GM18499 (cell line): ENCODE measurements at regions not wholly inside any gene's neighbourhood (a gene's known extent, or its start where the extent isn't known, plus 50 kb on each side); places are given as distances from the start of the nearest gene placed in this dataset.

Experiments used
- ATAC-seq: cut with Tn5 transposase; IDR thresholded peaks from one replicate; pipeline ENCODE4 v1.9.1; 2021; ENCODE audit warnings: moderate number of reproducible peaks; ENCODE audit not compliant: insufficient read depth, unreplicated experiment

DNA sequence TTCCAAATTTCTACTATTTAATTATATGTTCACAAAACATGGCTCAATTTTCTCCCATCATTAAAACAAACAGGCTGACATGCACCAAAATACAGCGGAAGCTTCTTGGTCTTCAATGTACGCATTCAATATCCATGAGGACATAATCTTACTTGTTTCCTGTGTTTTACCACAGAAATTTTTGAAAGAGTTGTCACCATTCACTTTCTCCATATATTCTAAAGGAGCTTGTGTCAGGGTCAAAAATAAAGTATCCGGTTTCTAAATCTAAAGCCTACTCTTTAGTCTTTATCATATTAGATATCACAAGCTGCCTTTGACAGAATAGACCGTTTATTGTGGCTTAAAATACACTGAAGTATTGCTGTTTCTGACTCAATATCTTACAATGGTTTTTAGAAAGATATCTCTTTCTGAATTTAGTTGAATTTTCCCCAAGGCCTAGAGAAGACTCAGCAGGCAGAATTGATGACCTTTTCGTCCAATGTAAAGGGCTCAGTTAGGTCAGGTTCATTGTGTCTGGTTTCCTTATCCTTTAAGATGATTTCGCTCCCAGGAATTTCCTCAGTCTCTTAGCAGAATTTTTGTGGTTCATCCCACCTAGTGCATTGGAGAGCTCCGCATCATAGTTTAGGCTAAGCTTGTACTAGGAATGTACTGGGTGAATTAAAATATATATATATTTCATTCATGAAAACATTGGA, 717.2 kb downstream of the NCAM2 start:
- no peak for ATAC-seq

DNA sequence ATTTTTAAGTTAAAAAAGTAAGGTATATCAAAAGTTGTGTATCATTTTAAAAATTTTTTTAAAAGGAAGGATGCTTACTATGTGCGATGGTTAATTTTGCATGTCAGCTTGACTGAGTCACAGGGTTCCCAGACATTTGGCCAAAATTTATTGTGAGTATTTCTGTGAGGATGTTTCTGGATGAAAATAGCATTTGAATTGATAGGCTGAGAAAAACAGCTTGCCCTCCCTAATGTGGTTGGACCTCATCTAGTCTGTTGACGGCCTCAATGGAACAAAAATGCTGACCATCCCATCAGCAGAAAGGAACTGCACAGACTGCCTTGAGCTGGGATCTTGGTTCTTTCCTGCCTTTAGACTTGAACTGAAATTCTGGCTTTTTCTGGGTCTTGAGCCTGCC, 724.5 kb downstream of the NCAM2 start:
- ATAC-seq, result no peak

DNA sequence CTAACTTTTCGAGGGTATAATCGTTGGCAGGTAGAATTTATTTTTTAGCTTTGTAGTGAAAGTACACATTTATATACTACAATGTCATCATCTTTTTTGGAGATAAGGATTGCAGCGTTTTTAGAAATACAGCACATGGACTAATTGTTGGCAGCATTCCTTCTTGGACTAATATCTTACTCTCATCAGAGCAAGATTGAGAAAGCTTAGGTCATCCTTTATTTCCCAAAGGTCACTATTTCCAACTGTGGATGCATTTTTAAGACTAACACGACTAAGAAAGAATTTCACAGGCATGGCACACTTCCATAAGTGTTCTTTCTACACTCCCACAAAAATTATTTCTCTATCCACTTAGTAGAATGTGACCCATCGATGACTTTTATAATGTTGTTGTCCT, 732.3 kb downstream of the NCAM2 start:
- ATAC-seq, result no peak

DNA sequence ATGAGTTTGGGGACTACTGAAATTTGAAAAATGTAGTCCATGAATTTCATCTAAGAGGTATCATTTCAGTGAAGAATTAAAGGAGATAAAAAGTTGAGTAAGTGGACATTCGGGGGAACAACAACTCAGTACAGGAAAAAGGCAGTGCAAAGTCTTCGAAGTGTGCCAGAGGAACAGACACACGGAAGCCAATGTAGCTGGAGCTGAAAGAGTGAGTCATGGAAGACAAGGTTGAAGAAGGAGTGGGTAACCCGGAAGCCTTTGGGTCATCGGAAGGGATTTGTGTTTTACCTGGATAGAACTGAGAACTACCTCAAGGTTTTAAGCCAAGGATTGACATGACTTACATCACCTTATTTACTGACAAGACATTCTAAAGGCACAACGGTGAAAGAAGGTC, 733.4 kb downstream of the NCAM2 start:
- no peak for ATAC-seq

DNA sequence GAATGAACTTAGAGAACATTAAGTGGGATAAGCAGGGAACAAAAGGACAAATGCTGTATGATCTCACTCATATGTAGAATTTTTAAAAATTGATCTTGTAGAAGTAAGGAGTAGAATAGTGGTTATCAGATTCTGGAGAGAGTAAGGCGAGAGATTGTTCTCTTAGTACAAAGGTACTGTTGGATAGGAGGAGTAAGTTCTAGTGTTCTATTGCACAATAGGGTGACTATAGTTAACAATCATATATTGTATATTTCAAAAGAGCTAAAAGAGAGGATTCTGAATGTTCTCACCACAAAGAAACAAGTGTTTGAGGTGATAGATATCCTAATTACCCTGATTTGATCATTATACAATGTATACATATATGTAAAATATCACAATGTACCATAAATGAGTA, 735.9 kb downstream of the NCAM2 start:
- ATAC-seq, result no peak

DNA sequence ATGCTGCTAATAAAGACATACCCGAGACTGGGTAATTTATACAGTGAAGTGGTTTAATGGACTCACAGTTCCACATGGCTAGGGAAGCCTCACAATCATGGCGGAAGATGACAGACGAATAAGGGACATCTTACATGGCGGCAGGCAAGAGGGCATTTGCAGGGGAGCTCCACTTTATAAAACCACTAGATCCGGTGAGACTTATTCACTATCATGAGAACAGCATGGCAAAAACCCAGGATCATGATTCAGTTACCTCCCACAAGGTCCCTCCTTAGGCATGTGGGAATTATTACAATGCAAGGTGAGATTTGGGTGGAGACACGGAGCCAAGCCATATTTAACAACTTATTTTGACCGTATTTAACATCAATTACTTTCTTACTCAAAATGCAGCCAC, 739.0 kb downstream of the NCAM2 start:
- no peak for ATAC-seq

DNA sequence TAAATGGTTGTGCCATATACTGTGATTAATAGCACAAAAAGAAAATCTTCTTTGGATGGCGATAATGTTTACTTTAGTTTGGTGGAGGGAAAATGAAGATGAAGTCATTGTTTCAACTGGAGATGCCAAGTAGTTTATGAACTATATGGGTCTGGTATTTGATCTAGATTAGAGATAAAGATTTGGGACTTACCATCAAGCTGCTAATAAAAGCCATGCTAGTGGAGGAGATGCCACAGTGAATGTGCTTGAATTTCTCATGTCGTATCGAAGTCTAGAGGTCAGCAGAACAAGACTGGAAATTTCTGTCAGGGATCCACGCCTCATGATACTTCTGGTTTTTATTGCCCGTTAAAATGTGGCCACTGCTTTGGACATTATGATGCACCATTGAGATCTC, 742.0 kb downstream of the NCAM2 start:
- no peak for ATAC-seq

DNA sequence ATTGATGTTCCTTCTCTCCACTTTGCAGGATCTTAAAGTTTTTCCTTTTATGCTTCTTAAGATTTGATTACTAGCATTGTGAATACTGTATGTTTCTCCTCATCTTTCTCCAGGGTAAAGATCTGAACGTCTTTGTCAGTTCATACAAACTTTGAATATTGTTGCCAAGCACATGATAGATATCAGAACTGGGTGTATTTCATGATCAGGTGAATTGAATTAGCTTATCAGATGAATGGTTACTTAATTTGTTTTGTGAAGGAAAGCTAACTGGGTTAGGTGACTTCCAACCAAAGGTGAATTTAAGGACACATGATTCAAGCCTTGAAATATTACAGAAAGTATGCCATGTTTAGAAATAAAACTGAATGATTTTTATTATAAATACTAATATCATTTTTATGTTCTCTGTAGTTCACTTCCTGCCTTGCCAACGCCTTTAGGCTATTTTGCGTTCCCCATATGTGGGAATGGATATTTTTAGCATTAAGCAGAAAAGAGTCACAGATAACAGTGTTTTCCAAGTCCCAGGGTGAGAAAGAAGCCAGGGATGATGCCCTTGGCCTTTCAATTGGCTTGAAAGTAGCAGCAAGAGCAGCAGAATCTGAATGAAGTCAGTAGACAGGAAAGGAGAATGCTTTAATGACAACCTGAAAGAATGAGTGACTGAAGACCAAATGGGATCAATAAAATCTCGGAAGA, 752.1 kb downstream of the NCAM2 start:
- no peak for ATAC-seq

DNA sequence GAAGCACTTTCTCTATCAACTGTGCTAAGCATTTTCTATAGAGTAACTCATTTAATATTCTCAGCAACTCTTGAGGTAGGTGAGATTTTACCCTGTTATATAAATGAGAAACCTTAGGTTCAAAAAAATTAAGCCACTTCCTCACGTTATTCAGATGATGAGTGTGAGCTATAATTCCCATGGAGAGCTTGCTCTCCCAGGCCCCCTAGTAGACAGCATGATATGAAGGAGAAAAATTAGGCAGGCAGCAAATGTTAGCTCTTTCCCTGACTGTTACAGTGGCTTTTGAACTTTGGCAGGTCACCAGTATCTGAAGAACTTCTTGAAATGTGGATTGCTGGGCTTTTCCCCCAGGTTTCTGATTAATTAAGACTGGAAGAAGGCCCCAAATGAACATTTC, 753.1 kb downstream of the NCAM2 start:
- no peak for ATAC-seq

DNA sequence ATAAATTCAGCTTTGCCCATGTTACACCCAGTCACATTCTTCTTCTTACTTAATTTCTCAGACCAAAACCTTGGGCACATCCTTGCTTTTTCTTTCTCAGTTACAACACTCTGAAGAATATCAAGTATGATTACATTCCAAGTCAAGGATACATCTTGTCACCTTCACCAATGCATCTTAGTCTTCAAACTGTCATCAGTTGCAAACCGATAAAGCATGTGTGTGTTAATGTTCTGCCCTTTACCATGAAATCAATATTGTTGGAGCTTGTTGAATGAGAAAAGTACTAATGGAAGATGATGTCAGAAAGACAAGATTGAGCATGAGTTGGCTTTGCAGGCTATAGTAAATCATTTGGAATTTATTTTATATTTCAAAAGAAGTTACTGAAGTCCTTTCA, 764.6 kb downstream of the NCAM2 start:
- no peak for ATAC-seq

DNA sequence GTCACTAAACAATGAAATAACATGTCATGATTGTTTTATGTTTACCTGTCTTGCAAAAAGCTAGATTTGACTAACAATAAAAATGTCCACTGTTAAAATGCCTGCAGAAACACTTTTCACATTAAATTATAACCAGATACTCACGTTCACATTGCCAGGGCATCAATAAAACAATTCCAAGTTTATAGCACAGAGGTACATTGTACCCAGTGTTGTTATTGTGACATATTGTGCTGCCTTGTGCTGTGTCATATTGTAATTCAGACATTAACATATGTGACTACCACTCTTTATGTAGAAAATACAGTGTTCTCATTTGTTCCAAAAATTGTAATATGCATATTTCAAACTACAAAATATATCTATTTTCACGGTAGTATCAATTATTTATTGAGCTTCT, 766.1 kb downstream of the NCAM2 start:
- no peak for ATAC-seq

DNA sequence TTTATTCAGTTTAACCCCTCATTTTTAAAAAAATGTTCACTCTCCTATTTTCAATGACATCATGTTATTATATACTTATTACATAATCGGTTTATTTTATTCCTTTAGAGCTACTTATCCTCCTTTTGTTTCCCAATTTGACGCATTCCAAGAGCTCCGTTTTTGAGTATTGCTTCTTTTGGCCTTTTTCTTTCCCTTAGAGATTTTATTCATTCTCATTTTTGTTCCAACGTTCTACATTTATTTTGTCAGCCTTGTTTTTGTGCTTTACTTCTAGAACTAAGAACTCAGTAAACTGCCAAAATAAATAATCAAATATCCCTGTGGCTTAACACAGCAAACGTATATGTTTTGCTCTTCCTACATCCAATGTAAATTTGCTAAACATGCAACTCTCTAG, 769.1 kb downstream of the NCAM2 start:
- ATAC-seq, result no peak

DNA sequence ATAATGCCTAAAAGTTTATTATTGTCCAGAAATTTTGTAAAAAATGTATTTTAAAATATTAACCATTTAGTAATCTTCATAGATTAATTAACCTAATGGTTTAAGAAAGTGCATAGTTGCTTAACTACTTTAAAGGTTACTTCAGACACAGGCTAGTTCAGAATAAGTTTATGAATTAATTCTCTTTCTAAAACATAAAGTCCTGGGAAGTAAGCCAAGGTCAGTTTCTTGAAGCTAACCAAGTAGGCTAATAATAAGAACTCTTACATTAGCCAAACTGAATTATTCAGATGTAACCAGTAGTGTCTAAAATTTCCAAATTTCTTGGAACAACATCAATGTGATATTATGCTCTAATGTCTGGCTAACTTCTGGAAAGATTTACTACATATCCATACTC, 790.4 kb downstream of the NCAM2 start:
- ATAC-seq, result no peak

DNA sequence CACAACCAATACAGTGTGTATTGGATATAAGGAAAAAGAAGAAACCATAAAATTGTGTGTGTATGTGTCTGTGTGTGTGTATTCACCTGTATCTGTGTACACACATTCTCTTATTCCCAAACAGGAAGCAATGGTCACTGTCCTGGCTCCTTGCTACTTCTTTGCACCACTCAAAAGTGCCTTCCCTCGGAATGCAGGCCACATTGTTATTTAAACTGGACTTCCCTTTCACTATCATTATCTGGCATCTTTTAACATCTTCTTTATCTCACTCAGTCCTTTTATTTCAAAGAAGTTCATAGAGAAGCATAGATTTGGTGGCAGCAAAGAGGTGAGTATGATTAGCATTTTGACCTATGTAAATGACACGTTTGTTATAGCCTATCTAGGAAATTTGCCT, 803.7 kb downstream of the NCAM2 start:
- ATAC-seq, result no peak

DNA sequence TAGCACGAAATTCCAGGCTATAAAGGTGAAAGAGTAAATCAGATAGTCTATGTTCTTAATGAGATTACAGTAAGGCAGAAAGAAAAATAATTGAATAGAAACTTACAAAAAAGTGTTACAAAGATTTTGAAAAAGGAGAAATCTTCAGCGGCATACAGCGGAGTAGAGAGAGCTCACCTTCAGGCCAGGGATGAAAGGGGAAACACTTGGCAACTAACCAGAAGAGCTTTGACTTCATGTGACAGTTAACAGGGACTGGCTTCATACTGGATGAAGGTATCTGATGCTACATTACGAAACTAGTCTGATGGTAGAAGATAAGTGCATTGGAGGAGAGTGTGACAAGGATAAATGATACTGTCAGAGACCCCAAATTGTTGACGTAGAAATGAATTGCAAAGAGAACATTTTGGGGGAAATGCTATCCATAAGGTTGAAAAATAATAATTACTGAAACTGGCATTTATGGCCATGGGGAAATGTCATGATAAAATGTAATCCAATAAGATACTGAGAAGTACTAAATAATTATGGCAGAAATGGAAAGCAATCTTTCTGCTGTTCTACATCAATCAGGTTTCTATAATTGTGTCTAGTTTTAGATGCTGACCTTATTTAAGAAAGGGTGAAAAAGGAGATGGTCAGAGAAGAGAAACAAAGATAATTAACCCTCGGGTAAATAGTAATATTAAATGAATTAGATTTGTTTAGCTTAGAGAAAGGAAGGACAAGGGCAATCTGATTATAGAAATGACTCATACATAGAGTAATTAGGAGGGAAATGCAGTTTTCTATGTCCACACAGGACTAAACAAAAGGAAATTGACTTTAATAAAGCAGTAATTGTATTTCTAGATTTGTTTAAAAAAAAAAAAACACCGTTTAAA, 808.7 kb downstream of the NCAM2 start:
- no peak for ATAC-seq

DNA sequence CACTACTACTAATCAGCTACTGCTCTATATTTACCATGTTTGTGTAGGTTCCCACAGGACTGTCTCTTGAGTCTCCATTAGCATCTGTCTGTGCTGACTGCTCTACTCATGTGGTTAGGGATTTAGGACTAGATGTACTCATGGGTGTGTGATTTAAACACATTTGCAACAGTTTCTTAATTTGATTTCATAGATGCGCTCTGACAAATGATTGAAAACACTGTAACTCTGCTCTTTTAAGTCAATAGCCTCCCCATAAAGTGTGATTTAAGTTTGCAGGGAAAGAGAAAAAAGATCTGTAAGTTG, 809.3 kb downstream of the NCAM2 start:
- ATAC-seq, result no peak

DNA sequence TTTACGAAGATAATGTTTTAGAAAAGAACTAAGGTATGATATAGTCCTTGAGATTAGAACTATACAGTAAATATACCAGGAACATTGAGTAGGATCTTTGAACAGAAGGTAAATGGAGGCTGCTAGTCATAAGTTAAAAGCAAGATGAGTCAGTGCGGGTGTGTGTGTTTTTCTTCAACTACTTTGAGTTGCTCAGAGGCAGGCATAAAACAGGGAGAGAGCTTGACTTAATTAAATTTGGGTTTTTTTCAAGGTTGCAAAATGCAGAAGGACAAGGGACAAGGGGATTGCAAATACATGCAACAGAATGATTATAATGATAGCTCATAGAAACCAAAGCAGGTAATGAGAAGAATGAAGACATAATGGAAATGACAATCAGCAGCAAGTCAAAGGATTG, 815.1 kb downstream of the NCAM2 start:
- no peak for ATAC-seq

DNA sequence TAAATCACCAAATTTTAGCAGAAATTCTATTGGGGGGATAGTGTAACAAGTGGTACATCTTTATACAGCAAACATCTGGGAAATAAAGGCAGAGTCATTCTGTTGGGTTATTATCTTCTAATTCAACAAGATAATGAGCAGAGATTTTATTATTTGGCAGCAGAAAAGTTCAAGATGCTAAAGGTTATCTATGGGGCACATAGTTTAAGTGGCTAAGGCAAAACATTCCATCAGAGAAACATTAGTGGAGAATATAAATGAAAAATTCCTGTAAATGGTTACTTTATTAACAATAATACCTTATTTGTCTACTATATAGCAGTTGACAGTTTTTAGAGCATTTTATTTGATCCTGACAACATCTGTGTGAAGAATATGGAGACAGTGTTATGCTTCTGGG, 815.7 kb downstream of the NCAM2 start:
- ATAC-seq, result no peak

DNA sequence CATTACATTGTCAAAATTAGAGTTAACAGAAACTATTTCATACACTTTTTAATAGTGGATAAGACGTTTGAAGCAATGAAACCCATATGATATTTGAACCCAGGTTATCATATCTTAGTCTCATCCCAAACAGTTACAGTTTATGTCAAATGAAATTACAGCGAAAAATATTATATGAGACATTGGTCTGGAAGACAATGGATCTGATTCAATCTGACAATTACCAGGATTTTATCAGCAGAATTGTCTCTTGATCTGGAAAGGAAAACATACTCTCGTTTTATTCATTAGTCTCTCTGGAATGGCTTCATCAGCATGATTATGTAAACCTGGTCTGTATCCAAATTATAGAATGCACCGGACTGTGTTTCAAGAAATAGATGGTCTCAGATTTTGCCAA, 818.6 kb downstream of the NCAM2 start:
- ATAC-seq, result no peak

DNA sequence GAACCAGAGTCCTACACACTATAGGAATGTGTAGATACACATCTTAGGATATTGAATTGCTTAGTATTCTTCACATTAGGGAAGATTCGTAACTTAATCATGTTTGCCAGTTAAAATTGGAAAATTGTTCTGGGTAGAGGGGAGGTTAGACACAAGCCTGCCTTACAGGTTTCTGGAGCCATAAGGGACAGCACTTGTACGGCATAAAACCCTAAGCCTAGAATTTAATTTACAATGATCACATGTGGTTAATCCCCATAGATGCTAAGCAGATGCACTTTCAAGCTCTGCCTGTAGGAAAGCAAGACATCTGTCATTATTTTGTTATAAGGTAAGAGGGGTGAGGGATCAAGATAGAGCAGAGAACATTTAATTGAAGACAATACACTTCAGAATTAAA, 820.7 kb downstream of the NCAM2 start:
- no peak for ATAC-seq

DNA sequence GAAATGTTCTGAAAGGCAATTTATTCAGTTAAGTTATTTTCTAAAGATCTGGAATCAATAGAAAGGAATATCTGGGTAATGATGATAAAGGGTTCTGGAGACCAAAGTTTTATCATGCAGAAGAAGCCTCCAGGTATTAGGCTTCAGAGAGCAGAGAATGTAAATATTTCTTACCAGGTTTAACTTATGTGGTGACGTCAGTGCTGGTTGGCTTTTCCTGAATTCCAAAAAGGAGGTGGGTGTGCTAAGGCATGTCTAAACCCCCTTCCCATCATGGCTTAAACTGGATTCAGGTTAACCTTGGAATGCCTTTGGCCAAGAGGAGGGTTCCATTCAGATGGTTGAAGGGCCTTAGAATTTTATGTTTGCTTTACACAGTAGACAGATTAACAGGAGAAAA, 829.9 kb downstream of the NCAM2 start:
- no peak for ATAC-seq

DNA sequence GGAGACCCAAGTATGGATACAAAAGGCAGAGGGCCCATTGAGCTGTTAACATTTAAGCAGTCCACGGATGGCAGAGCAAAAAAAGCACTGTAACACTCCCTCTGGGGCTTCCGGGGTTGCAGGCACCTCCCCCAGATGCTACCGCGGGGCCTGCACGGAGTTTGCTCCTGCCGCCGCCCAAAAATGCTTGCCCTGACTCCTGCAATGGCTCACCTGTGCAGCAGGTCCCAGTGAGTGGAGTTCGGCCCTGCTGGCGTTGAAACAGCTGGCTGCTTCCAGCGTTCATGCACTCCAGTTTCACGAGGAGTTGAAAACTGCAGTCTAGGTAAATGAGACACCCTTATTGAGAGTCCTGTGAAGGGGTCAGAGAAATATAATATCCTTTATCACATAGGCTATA, 832.8 kb downstream of the NCAM2 start:
- ATAC-seq, result no peak
